Spleen (tissue), 7 donors: ENCODE measurements at regions not wholly inside any gene's neighbourhood (a gene's known extent, or its start where the extent isn't known, plus 50 kb on each side); places are given as distances from the start of the nearest gene placed in this dataset.

Experiments
- POLR2A ChIP-seq, 3 donors: fragments of 450-650 bp; IDR thresholded peaks; one replicate each; pipeline ENCODE4 v1.5.1; 2017; ENCODE audit warnings: antibody characterized with exemption in 3 of 3, mild to moderate bottlenecking in 1 of 3
- TF ChIP-seq, protein P1 (sequence below), 11 experiments: fragments of 200-600 bp in 7 of 11; fragments of 450-650 bp in 4 of 11; sonication (generic) in 4 of 11; IDR thresholded peaks in 8 of 11; conservative IDR thresholded peaks in 3 of 11; 1 replicate in 7 of 11; 2 replicates in 4 of 11; pipeline versions ENCODE4 v1.4.0 to v1.8.0; 2016 to 2021; ENCODE audit warnings: antibody characterized with exemption in 11 of 11, inconsistent platforms in 4 of 11, mild to moderate bottlenecking in 1 of 11
- donor health status: DM: no; HTN: no; CAD: no; lungs with moderate emphysema.
- donor health status: DM: no; HTN: no; CAD: no.
- donor health status: DM: no; HTN: no; CAD: no.

DNA sequence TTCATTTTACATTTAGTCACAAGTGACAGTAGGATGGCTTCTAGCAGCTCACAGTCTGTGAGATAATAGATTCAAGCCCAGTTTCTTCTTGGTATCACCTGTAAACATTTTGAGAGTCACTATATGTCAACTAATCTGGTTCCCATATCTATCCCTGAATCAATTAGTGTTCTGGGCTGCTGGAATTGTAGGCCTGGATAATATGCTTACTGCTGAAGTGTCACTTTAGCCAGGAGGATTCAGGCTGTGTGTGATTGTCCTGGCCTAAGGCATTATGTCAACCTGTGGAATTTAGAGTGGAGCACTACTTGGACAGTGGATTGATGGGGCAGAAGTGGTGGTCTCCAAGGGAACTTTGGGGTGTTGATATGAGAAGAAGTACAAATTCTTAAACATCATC is 1071.8 kb upstream of the CITED2 start:
- TF ChIP-seq, protein P1, sequence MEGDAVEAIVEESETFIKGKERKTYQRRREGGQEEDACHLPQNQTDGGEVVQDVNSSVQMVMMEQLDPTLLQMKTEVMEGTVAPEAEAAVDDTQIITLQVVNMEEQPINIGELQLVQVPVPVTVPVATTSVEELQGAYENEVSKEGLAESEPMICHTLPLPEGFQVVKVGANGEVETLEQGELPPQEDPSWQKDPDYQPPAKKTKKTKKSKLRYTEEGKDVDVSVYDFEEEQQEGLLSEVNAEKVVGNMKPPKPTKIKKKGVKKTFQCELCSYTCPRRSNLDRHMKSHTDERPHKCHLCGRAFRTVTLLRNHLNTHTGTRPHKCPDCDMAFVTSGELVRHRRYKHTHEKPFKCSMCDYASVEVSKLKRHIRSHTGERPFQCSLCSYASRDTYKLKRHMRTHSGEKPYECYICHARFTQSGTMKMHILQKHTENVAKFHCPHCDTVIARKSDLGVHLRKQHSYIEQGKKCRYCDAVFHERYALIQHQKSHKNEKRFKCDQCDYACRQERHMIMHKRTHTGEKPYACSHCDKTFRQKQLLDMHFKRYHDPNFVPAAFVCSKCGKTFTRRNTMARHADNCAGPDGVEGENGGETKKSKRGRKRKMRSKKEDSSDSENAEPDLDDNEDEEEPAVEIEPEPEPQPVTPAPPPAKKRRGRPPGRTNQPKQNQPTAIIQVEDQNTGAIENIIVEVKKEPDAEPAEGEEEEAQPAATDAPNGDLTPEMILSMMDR (IDR thresholded peaks at IDR 0.05 in 8 of 11, conservative IDR thresholded peaks at IDR 0.05 in 3 of 11): no peak
- no peak for TF ChIP-seq POLR2A (IDR thresholded peaks at IDR 0.05)
